ENCODE measurements at regions not wholly inside any gene's neighbourhood (a gene's known extent, or its start where the extent isn't known, plus 50 kb on each side); places are given as distances from the start of the nearest gene placed in this dataset.

DNA sequence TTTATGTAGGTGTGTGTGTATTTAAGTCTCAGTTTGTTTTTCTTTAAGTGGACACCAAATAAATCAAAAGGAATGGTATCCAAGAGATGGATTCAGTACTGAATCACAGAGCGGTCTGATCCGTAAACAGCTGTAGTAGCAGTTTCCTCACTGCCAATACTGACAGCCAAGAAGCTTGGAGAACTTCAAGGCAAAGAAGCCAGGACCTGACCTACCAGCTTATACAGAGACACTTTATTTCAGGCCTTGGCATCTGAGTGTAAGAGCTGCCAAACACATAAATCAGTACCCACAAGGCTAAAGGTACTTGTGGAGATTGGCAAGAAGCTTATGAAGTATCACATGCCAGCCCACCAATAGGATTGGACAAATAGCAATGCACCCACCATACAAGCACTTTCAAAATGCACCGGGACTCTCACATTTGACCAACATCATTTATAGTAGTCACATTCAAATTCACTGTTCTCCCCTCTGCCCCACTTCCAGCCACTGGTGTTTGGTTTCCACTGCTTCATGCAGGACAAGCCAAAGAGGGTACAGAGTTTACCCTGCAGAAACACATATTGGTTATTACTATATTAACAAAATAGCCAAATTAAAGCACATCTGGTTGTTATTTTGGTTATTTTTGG is 357.9 kb downstream of the KLF12 start:
- TF ChIP-seq, protein P1, sequence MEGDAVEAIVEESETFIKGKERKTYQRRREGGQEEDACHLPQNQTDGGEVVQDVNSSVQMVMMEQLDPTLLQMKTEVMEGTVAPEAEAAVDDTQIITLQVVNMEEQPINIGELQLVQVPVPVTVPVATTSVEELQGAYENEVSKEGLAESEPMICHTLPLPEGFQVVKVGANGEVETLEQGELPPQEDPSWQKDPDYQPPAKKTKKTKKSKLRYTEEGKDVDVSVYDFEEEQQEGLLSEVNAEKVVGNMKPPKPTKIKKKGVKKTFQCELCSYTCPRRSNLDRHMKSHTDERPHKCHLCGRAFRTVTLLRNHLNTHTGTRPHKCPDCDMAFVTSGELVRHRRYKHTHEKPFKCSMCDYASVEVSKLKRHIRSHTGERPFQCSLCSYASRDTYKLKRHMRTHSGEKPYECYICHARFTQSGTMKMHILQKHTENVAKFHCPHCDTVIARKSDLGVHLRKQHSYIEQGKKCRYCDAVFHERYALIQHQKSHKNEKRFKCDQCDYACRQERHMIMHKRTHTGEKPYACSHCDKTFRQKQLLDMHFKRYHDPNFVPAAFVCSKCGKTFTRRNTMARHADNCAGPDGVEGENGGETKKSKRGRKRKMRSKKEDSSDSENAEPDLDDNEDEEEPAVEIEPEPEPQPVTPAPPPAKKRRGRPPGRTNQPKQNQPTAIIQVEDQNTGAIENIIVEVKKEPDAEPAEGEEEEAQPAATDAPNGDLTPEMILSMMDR (IDR thresholded peaks at IDR 0.05) = no peak

DNA sequence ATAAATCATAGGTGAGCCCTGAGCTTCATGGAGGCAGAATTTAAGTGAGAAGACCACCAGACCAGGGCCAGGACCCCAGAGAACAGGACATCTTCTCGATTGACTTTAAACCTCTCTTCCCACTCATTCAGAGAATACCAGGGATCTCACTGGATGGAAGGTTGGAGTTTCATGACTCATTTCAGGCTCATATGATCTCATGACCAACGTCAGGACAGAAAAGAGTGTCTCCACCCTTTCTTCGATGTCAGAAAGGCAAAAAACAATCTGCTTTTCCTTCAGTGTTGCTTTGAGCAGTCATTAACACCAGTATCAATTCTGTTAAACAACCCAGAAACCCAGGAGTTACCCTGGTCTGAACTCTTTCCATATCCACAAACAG is 361.0 kb downstream of the KLF12 start:
- TF ChIP-seq, protein P1 (IDR thresholded peaks at IDR 0.05) = no peak

DNA sequence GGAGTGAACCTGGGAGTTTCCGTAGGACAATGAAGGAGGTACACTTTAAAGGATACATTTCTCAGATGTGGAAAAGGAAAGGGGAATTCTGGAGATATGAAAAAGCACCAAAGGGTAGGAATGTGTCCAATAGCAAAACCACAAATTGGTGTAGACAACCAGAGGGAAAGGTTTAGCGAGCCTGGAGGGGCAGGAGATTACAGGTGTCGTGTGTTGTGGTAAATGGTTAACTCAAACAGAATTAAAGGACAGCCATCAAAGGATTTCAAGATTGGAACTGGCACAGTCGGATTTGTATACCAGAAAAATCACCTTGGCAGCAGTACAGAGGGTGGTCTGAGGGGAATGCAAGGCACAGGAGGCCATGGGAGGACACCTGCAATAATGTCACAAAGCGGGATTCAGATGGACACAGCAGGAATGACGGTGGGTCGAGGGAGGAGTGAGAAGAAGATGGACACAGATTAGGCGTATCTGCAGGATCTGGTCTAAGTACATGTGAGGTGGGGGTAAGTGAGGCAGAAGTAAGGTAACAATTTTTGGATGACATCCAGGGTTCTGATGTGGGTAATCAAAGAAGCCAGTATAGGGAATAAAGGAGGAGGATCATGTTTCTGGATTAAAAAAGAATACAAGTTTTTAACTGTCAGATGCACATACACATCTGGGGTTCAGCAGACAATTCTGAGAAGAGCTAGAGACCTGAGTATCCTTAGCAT is 361.6 kb downstream of the KLF12 start:
- TF ChIP-seq, protein P1 (IDR thresholded peaks at IDR 0.05) = no peak

DNA sequence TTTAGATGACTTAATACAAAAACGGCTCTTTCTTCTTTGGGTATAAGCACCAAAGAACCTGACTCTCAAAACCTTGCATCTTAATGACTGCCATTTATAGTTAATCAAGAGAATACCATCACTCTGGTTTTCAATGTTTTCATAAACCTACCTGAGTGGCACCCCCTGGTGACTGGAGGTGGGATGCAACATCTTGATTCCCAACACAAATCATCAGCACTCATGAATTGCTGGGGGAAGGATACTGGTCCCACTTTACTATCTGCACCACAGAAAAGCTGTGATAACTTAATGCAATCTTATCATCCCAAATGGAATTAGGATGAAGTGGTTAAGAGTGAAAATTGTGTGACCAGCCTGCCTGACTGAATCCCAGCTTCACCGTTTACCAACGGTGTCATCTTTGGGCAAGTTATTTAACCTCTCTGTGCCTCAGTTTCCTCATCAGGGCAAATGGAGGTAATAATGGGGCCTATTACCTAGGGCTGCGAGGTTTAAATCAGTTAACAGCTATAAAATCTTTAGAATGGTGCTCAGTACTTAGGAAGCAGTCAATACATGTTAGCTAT is 366.4 kb downstream of the KLF12 start:
- TF ChIP-seq, protein P1 (IDR thresholded peaks at IDR 0.05) = no peak

DNA sequence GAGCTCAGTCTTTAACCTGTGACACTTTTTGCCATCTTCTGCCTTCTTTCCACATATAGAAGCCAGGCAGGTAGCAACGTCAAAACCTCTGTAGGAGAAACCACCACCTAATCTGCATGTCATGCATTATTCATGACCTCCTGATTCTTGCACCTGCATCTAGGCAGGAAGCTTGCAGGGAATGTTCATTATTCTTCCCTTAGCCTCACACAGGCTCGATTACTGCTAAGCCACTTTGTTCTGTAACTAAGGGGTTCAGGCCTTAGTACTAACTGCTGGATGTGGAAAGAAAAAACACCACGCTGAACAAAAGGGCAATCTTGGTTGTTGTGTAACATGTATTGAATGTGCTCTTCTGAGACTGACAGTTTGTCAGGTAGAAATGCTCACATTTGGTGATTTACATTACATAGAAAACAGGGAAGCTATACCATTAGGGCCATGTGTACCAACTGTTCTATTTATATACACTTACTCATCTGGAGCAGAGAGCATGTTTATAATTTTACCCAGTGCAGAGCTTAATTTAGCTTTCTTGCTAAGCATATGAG is 366.9 kb downstream of the KLF12 start:
- TF ChIP-seq, protein P1 (IDR thresholded peaks at IDR 0.05) = no peak

DNA sequence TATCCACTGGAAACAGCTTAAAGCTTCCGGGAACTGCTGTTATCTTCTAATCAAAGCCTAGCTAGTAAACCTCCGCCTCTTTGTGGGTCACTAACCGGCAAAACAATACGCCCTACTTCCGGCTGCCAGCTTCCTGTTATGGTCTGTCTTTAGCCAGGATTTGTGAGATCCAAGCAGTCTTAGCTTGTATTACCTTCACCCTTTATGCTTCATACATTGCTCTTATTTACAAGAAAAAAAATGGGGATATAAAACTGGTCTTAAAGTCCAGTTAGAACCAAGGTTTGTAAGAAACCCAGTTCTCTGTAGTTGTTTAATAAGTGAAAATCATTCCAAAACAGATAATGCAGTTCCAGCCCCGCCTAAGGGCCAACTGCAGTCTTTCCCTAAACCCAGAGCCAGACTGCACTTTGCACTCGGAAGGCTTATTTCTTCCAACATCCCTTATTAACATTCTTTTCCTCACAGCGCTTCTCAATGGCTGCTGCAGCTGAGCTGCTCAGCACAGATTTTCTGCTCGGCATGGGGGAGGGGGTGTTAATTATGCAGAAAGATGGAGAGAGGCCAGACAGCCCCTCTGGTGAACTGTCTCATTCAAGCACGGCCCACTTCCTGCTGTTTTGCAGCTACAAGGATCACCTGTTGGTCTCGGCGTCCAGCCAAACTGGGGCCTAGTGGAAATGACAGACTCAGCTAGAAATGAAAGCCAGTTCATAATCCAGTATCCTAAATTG is 368.4 kb downstream of the KLF12 start:
- TF ChIP-seq, protein P1 (IDR thresholded peaks at IDR 0.05) = no peak

DNA sequence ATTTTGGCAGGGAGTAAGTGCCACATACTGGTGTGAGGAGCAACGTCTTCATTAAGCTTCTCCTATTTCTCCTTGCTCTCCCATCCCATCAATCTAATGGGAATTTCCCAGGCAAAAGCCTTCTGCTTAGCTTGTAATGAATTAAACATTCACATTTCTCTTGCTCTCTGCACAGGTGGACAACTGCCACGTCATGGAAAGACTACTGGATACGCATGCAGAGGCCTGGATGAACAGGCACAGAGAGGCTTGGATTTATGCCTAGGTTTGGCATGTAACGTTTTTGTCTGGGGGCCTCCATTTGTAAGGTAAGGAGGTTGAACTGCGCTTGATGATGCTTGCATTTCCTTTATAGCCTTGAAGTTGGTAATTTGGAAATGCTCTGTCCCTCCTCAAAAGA is 374.8 kb downstream of the KLF12 start:
- TF ChIP-seq, protein P1 (IDR thresholded peaks at IDR 0.05) = no peak

Data from LNCAP (cell line).